GM19351 (cell line): ENCODE measurements at regions not wholly inside any gene's neighbourhood (a gene's known extent, or its start where the extent isn't known, plus 50 kb on each side); places are given as distances from the start of the nearest gene placed in this dataset.

Experiments used
- ATAC-seq: cut with Tn5 transposase; IDR thresholded peaks from one replicate; pipeline ENCODE4 v1.9.1; 2021; ENCODE audit warnings: mild to moderate bottlenecking, moderate library complexity; ENCODE audit not compliant: unreplicated experiment

DNA sequence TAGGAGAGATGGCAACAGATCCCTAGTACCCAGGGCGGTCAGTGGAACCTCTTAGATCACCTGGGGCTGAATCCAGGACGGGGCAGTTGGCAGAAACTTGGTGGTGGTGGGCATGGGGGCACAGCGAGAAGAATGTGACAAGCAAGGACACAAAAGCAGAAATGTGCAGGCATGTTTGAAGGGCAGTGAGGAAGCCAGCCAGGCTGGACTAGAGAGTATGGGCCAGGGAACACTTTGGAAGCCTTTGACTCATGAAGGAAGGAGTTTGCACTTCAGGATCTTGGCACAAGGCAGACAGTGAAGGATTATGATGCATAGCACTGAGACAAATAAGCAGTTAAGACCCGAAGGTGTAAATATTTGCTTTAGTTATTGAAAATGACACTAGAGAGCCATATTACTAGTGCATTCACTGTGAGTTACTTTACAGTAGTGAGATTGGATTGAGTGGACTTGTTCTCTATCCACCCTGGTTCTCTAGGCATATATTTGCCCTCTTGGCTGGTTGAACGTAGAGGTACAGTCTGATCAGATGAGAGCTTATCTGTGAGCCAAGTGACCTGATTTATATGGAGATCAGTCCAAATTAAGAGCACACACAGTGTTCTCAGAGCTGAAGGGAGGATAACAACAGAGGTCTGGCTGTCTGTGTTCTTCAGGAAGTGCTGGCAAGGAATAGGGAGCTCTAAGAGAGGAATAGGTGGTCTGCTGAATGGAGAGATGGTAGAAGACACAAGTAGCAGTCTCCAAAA, 210.4 kb downstream of the SNX19 start:
- no peak for ATAC-seq

DNA sequence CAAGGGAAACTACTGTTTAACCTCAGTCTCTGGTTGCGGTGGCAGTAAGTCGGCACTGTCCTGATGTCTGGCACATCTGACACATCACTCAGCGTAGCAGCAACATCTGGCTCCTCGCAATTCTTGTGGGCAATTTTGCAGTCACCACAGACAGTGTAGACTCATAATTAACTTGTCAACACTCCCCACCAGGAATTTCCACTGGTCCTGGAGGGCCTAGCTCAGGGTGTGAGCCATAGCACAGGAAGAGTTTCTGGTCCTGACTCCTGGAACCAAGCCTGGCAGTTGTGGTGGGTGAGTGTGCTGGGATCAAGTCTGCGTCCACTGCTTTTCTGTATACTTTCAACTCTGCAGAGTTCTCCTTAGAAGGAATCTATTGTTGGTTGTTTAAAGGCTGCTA, 209.7 kb downstream of the SNX19 start:
- no peak for ATAC-seq

DNA sequence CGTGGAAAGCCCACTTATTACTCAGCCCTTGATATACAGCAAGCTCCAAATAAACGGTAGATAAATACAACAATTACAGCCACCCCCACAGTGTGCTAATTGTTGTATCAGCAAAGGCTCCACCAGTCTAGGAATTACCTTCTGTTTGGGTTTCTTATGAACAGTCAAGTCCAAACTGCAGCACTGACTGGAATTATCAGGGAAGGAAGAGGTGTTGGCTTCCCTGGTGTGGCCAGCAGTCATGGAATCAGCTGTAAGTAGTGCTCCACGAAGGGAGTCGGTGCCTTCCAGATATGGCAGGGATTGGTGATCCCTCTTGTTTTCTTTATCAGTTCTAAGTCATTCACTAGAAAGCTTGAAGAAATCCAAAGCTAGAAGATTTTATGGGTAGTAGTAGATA, 209.1 kb downstream of the SNX19 start:
- ATAC-seq: no peak

DNA sequence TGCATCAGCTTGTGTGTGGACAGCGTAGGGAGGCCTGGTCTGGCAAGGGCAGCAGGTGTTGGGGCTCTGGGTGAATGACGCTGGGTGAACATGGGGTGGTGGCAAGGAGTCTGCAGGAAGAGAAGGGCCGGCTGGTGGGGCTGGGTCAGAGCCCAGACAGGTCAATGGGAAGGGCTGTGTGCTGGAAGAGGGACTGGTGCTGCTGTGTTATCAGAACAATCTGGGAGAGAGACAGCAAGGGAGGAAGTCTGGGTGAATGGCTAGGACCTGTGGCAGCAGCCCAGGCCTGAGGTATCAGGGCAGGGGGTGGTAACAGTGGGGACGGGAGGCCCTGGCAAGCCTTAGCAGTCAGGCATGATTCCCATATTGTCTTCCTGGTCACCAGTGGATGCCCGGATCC, 206.7 kb downstream of the SNX19 start:
- no peak for ATAC-seq

DNA sequence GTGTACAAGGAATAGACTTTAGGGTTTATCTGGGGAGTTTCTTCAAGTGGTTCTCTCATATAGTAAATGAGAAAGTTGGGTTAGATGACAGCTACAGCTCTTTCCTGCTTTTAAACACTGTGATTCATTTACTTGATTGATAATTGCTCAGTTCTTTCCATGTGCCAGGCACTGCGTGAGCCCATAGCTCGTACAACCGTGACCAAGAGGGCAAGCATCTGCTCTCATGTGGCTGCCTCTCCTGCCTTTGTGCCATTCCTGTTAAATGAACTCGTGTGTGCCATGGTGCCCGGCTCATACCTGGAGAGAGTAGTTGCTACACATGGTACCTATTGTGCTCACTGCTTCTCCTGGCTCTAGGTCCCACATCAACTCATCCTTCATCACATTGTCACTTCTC, 206.3 kb downstream of the SNX19 start:
- ATAC-seq: no peak

DNA sequence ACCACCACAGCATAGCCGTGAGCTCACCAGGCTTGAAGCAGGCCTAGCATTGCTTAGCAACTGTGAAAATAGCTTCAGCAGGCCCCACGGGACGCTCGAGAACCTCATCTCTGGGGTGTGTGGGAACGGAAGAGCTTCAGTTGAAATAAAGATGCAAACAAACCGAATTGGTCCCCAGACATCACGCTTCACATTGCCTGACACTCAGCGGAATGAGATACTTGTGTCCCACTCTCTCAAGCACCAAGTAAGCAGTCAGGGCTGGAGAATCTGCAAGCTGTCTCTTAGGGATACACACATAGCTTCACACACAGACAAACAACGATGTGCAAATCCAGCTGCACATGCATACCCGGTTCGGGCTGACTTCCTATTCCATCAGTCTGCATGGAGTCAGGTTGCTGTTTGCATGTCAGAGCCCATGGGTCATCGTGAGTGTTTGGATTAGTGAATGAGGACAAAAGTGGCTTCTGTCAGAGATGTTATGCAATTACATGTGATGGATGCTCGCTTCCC, 205.7 kb downstream of the SNX19 start:
- no peak for ATAC-seq

DNA sequence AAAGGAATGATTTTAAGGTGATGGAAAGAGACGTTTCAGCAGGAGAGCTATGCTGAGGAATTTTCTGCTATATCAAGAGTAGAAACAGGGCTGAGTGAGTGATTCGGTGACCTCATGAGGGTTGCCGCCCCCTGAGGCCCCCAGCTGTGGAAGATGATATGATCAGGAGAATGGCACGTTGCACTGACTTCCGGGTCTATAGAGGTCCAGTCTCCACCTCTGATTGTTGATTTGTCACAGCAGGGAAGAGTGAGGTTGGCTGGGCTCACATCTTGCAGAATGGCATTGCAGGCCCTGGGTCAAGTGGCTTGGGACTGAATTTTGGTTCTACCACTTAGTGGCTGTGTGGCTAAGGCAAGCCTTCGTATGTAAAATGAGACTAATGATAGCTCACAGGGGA, 205.1 kb downstream of the SNX19 start:
- no peak for ATAC-seq

DNA sequence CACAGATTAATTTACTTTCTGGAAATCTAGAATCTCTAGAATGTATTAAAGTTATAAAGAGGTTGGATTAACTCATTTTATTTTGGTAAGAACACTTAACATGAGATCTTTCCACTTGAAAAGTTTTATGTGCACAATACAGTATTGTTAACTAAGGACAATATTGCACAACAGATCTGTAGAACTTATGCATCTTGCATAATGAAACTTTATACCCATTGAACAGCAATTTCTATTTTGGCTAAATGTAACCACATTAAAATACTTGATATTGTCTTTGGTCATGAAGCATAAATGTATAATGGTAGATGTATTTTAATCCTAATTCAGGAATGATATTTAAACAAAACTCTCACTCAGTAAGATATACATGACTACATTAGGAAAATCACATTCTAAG, 203.8 kb downstream of the SNX19 start:
- no peak for ATAC-seq

DNA sequence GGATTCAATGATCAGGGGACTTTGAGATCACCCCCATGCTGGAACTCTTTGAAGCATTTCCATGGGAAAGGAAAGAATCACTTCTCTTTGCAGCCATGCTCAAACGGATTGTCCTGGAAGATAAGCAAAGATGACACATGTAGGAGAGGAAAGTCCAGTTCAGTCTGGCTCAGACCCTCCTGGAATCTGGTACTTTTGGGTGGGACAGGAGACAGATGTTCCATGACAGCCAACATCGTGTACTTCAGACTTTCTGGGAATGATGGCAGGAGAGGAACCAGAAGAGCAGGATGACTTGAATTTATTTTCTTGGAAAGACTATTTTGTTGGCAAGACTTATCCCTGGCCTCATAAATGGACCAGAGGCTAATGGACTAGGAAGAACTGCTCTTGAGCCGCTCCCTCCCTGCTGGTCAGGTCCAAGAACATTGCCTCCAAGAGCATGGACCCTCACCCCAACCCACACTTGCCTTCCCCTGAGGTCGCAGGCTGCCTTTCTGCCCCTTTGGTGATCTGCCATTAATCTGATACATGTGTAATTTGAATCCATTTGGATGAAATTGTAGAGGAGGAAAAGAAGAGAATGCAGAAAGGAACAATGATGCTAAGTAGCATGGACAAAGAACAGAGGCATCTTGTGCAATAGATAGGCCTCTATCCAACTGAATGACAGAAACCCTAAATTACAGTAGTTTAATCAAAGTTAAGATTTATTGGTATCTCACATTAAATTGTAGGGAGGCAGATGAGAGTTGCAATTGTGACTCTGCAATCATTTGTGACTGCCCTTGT, 201.0 kb downstream of the SNX19 start:
- no peak for ATAC-seq

DNA sequence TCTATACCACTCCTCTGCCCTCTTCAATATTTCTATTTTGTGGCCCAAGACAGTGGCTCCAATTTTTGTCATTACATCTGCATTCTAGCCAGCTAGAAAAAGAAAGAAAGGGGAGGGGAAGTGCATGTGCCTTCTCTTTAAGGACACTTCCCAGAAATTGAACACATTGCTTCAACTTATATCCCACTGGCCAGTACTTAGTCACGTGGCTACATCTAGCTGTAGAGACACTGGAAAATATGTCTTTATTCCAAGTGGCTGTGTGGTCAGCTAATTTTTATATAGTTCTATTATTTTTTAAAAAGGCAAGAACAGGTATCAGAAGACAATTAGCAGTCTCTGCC, 200.4 kb downstream of the SNX19 start:
- no peak for ATAC-seq

DNA sequence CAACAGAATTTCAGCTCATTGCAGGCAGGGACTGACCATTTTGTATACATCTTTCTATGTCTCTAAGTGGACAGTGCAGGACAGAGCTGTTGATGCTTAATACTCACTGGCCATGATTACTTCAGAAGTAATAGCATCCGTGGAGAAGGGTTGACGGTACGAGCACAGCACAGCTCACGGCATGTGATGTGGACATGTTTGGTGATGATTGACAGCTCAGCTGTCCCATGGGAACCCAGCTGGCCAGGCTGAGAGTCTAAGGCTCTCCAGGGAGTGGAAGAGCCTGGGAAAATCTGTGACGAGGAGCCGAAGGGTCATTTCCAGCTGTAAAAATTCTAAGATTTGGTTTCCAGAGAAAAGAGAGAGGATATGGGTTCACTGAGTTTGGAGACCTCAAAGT, 198.2 kb downstream of the SNX19 start:
- no peak for ATAC-seq

DNA sequence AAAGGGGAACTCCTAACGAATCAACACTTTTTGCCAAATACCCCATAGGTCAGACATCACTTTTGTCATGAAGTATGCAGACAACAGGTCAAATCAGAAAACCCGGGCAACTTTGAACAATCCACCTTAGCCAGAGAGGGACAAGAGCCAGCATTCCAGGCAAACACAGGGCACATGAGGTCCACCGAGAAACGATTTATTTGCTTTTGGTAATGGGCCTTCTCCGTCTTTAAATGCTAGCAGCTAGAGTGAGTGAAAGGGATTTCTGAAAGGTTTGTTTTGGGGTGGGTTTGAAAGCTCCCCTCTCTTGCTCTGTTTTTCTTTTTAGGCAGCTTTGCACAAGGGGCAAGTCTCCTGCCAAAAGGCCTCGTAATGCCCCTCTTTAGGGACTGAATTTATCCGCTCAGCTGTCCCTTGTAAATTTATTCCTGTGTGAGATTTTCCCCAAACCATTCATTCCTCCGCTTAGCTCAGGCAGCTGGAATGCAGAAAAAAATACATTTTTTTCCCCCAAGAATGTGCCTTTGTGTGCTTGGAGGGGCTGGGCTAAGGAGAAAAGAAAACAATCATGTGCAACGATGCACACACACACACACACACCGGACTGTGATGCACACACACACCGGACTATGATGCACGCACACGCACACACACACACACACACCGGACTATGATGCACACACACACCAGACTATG, 196.9 kb downstream of the SNX19 start:
- ATAC-seq: no peak

DNA sequence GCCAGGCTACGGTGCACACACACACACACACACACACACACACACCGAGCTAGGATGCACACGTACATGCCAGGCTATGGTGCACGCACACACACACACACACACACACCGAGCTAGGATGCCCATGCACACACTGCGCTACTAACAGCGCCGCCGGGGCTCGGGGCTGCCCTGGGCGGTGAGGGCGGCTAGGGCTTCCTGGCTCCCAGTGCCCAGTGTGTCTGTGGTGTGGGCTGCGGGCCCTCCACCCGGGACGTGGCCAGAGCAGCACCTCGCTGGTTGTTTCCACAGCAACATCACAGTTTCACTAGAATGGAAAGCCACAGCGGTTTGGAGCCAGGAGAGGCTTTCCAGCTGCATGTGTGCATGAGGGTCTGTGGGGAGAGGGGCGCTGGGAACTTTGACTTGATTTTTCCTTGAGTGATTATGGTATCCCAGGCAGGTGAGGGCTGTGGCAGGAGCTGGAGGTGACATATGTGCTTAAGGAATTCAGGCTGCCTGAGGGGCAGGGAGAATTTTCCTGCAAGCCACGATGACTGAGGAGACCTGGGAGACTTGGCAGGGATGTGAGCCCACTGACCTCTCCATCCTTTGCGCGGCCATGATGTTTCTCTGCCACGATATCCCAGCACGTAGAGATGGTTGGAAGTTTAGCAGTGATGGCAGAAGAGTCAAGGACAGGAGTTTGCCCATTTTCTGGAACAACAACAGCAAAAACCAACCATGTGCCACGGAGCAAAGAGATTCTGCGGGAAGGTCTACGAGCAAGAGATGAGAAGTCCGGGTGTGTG, 195.9 kb downstream of the SNX19 start:
- ATAC-seq: no peak

DNA sequence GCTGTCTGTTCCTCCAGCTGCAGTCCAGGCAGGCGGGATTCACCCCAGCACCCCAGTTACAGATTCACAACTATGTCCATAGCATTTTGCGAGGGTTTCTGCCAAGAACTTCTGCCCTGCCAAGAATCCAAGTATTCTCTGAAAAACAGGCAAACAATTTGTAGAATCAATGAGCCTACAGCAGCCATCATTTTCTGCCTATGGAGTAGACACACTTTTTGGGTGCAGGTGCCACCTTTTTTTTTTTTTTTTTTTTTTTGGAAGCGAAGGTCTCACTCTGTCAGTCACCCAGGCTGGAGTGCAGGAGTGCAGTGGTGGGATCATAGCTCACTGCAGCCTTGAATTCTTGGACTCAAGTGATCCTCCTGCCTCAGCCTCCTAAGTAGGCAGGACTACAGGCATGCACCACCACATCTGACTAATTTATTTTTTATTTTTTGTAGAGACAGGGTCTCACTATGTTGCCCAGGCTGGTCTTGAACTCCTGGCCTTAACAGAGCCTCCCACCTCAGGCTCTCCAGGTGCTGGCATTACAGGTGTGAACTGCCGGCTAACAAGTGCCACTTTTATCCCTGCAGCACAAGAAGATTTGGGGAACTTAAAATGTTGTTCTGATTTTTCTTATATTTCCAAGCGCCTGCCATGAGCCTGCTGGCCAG, 195.1 kb downstream of the SNX19 start:
- ATAC-seq: no peak

DNA sequence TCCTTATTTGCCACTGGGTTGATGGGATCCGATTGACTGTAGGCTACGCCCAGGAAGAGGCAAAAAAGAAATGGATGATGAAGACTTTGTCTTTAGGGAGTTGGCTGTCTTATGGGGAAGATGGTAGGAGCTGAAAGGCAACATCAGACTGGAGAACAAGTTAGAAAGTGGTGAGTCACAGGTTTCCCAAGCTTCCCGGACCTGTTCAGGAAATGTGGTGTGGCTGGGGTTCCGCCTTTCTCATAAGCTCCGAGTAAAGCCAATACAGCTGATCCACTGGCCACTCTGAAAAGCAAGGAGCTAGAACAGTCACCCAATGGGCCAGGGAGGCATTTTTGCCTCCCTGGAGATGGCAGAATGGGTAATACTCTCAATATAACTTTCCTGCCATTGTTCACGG, 194.5 kb downstream of the SNX19 start:
- no peak for ATAC-seq

DNA sequence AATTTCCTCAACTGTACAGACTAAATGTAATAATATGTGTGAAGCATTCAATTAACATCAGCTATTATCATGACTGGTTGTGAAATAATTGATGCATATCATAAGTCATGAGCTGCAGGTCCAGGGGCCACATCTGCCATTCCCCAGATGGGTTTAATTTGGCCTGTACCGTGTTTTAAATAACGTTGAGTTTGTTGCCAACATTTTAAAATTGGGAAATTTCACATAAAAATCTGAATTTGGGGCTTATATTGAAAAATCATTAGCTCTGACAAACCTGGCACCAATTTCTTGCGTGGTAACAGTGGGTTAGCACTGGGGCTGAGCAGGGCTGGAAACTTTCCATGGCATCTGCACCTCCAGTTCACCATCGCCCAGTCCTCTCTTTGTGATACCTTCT, 193.9 kb downstream of the SNX19 start:
- ATAC-seq: no peak

DNA sequence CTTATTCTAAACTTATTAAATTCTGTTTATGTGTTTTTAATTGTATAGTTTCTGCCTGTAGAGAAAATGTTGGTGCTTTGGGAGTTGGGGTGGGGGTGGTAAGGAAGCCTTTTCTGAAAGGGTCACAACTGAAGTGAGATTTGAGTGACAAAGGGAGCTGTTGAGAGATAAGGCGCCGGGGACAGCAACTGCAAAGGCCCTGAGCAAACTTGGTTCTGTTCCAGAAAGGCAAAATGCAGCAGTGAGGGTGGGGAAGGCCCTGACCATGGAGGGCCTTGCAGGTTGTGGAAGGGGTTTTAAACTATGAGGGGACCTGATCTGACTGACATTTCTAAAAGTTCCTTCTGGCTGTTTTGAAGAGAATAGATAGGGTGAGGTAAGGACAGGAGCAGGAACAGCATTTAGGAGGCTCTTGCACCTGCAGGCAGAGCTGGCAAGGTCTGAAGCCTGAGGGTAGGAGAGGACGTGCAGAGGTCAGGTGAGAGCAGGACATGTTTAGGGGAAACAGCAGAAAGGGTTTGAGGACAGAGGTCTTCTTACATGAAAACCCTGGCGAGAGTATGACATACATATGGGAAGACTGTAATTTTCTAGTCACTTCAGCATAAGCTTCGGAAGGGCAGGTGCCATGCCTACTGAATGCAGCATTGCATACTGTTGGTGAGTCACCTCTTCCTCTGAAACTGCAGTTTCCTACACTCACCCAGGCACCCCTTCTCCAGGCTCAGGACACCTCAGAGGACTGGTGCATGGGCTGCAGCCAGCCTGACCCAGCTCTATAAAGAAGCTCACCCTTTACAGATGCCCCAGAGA, 190.7 kb downstream of the SNX19 start:
- ATAC-seq: no peak

DNA sequence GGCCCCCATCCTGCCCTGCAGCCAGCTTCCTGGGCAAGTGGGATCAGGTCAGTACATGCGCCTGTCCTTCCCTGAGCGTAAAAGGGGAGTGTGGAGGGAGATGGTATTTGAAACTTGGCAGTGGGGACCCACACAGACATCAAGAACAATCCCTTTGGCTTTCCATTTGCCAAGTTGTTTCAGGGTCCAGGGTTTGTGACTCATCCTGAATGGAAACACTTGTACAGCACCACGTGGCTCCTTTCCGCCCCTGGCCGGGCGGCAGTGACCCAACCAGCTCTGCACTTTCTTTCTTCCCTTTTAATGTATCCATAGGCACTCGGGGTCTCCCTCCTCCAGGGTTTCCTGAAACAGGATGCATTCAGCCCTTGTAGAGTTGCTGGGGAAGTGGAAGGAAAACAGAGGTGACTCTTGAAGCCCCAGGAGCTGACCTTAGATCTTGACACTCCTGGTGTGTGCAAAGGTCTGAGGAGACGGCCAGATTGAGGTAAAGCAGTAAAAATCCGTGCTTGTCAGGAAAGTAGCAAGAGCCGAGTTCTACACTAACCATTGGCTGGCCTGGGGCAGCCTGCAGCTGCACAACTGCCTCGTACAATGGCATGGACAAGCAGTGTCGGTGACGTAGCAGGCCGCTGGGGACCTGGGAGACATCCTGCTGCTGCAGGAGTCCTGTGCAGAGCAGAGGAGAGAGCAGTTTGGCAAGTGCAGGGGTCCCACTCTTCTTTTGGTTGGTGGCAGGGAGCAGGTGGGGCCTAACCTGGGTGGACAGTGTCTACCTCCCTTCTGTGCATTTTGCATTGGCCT, 189.8 kb downstream of the SNX19 start:
- ATAC-seq: no peak
